Esophagus muscularis mucosa (tissue), 4 donors: ENCODE measurements at regions not wholly inside any gene's neighbourhood (a gene's known extent, or its start where the extent isn't known, plus 50 kb on each side); places are given as distances from the start of the nearest gene placed in this dataset.

ENCODE experiments used
- CTCF ChIP-seq, 3 experiments: fragments of 200-600 bp in 2 of 3; fragments of 450-650 bp in 1 of 3; sonication (generic) in 2 of 3; IDR thresholded peaks; one replicate each; pipeline ENCODE4 v1.5.1; 2017 to 2019; ENCODE audit warnings: antibody characterized with exemption in 3 of 3, mild to moderate bottlenecking in 2 of 3, moderate library complexity in 1 of 3
- EP300 ChIP-seq: sonication (generic); formaldehyde crosslinking; IDR thresholded peaks from one replicate; pipeline ENCODE4 v1.6.1; 2017; ENCODE audit warnings: antibody characterized with exemption
- POLR2A ChIP-seq: fragments of 450-650 bp; IDR thresholded peaks from one replicate; pipeline ENCODE4 v1.6.1; 2017; ENCODE audit warnings: antibody characterized with exemption, moderate library complexity, mild to moderate bottlenecking, low read depth
- POLR2AphosphoS5 ChIP-seq, 2 donors: sonication (generic); formaldehyde crosslinking; IDR thresholded peaks; one replicate each; pipeline ENCODE4 v1.6.1; 2017; ENCODE audit warnings: antibody characterized with exemption in 2 of 2

GRCh38 chr2:120845277-120845676, 109.6 kb downstream of the GLI2 start:
- TF ChIP-seq POLR2AphosphoS5 (IDR thresholded peaks at IDR 0.05), result peak in 1 of 2 donors; percentile 55
- TF ChIP-seq CTCF (IDR thresholded peaks at IDR 0.05), result no peak
- TF ChIP-seq POLR2A, result no peak
- TF ChIP-seq EP300, result no peak
